IPS-20b (cell line): ENCODE measurements at regions not wholly inside any gene's neighbourhood (a gene's known extent, or its start where the extent isn't known, plus 50 kb on each side); places are given as distances from the start of the nearest gene placed in this dataset.

Experiments used
- H3K27ac ChIP-seq: one replicate; pipeline ENCODE4 v1.5.1; 2013; ENCODE audit warnings: low read length
- H3K27me3 ChIP-seq: 2 replicates; pipeline ENCODE4 v1.6.1; 2013; ENCODE audit warnings: mild to moderate bottlenecking, low read length, inconsistent platforms; ENCODE audit not compliant: insufficient read depth
- H3K36me3 ChIP-seq: 2 replicates; pipeline ENCODE4 v1.6.1; 2013; ENCODE audit warnings: low read depth, mild to moderate bottlenecking, inconsistent platforms, low read length, moderate library complexity; ENCODE audit not compliant: insufficient read depth
- H3K4me1 ChIP-seq: 2 replicates; pipeline ENCODE4 v1.6.1; 2013; ENCODE audit warnings: mild to moderate bottlenecking, control low read depth, inconsistent platforms, low read length, moderate library complexity; ENCODE audit not compliant: insufficient read depth
- H3K4me3 ChIP-seq: 2 replicates; pipeline ENCODE4 v1.5.1; 2013; ENCODE audit warnings: mild to moderate bottlenecking, low read length, inconsistent platforms
- H3K9ac ChIP-seq: 2 replicates; pipeline ENCODE4 v1.6.1; 2013; ENCODE audit warnings: low read depth, mild to moderate bottlenecking, inconsistent platforms, low read length, moderate library complexity
- H3K9me3 ChIP-seq: 2 replicates; pipeline ENCODE4 v1.6.1; 2013; ENCODE audit warnings: mild to moderate bottlenecking, low read depth, low read length, inconsistent platforms; ENCODE audit not compliant: insufficient read depth

DNA sequence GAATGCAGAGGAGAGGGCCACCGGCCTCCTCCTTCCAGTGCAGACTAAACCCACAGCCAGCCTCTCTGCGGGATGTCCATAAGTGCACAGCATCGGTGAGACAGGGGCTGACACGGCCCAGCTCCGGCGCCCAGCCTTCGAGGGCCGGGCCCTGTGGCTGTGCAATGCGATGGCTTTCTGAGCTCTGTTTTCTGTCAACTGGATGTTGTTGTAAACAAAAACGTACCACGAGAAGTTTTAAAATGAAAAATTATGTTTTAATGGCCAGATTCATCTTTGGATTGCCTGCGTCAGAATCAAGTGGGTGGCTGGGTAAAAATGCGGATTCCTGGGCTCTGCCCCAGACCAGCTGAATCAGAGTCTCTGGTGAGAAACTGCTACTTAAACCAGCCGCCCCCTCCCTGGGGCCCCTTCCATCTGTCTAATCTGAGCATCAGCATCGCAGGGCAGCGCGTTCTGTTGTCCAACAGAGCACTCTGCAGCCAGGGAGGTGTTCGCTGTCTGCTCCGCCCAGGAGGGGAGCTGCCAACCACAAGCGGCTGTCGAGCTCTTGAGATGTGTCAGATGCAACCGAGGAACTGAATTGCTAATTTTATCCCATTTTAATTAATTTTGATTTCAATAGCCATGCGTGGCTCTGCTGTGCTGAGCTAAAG is 133.4 kb downstream of the RFLNA start:
- H3K4me1 ChIP-seq = no peaks in the 10 kb centered on the region; the same call in 1 of the 2 replicates
- H3K9ac ChIP-seq = no peak overlapping the region
- H3K27ac ChIP-seq = no peak overlapping the region
- H3K27me3 ChIP-seq = no peaks in the 10 kb centered on the region
- peaks cover 62% of the 10 kb centered on the region for H3K36me3 ChIP-seq
- H3K4me3 ChIP-seq = no peak overlapping the region
- H3K9me3 ChIP-seq = no peaks in the 10 kb centered on the region

DNA sequence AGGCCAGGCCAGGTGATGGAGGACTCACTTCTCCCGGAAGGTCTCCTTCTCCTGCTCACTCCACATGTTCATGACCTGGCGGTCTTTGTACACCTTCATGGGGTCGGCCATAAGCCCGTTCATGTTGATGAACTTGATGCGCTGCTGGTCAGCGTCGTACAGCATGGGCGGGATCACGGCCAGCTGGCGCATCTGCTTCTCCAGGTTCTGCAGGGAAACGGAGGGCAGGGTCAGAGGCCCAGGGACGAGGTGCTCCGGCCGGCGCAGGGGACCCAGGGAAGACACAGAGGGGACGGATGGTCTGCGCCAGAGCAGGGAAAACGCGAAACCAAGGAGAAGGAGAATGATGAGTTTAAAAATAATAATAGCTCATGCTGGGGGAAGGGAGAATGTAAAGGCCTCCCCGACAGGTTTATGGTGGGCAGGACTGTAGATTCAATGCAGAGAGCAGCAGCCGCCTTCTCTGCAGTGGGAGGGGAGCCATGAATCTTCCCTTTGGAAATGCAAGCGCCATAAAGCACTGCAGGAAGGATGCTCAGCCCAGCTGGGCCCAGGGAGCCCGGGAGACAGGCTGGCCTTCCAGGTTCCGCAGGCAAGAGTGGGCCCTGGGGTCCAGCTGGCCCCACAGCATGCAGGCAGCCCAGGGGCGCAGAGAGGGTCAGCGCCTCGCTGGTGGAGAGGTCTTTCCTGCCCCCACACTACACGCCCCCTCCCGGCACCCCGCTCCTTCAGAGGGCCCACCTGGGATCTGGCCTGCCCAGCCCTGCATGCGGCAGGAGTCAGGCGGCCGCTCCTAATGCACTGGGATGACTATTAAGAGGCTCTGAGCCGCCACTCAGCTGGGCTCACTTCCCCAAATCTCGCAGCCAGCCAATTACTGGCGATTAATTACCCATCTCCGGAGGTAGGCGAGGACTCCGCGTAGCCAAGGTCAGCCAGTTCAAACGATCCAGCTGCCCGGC is 132.0 kb downstream of the RFLNA start:
- peaks cover 55% of the 10 kb centered on the region for H3K36me3 ChIP-seq
- H3K4me3 ChIP-seq = no peak overlapping the region
- no peaks in the 10 kb centered on the region for H3K9me3 ChIP-seq
- H3K27me3 ChIP-seq = no peaks in the 10 kb centered on the region
- no peak overlapping the region for H3K9ac ChIP-seq
- no peaks in the 10 kb centered on the region for H3K4me1 ChIP-seq
- no peak overlapping the region for H3K27ac ChIP-seq

DNA sequence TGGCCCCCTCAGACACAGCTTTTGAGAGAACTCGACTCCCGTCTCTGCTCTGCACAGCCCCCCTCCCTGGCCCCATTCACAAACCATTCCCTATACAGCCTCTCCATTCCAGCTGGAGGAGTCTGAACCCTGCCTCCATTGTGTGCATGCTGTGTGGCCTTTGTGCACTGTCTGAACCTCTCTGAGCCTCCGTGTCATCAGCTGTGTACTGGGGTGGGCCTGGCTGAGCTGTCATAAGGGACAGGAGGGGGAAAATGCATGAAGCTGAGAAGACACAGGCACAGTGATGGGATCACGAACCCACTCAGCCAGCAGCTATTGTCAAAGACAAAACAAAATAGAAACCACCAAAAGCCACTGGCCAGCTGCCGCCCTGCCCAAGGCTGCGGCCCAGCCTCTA is 130.8 kb downstream of the RFLNA start:
- Histone ChIP-seq H3K4me3 (no peak overlapping the region), H3K36me3 (peaks cover 62% of the 10 kb centered on the region), H3K9ac (no peak overlapping the region), H3K27ac (no peak overlapping the region), H3K9me3 (no peaks in the 10 kb centered on the region), H3K4me1 (no peaks in the 10 kb centered on the region), H3K27me3 (no peaks in the 10 kb centered on the region)

DNA sequence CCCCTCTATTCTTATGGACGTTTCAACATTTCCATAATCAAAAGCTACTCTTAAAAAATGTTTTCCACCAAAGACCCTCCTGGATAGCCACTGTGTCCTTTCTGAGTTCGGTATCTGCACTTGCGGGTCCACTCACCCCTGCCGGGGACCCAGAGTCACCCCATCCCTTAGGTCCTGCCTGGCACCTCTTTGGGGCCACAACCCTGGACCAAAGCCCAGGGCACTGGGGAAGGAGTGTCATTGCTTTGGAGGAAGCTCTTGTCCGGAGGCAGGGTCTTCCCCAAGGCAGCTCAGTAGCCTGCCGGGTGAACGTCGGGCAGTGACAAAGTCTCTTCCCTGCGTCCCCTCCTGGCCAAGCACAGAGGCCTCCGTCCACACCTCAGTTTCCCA is 129.6 kb downstream of the RFLNA start:
- no peak overlapping the region for H3K9ac ChIP-seq
- H3K27ac ChIP-seq = no peak overlapping the region
- H3K27me3 ChIP-seq = no peaks in the 10 kb centered on the region
- H3K4me3 ChIP-seq = no peak overlapping the region
- H3K4me1 ChIP-seq = no peaks in the 10 kb centered on the region
- peaks cover 64% of the 10 kb centered on the region for H3K36me3 ChIP-seq
- no peaks in the 10 kb centered on the region for H3K9me3 ChIP-seq

DNA sequence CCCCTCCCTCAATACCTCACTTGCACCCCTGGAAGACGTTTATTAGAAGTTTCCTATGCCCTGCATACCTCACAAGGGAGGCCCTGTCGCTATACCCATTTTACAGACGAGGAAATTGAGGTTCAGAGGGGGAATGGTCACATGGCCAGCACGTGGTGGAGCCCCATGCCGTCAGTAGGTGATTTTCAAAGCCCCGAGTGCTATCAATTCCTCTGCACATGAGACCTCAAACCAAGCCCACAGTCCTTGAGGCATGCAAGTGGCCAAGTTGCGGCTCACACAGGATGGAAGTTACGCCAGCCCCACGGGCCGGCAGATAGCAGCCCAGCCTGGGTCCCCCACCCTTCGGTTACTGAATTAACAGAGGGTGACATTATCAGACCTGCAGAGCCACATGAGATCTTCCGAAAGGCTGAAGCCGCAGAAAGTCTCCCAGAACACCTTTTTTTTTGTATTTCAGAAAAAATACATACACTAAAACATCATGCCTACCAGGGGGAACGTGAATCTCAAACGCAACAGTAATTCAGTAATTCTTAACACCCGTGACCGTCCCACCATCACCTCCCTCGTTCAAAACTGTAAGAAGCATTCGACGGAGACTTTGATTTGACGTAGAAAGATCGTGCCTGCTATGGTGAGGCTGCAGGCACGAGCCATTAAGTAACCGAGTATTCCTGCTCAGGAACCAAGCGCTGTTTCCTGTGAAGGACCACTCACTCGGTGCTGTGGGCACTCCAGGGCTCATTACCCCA is 129.0 kb downstream of the RFLNA start:
- H3K4me3 ChIP-seq = no peak overlapping the region
- H3K9me3 ChIP-seq = no peaks in the 10 kb centered on the region
- no peaks in the 10 kb centered on the region for H3K27me3 ChIP-seq
- H3K9ac ChIP-seq = no peak overlapping the region
- H3K4me1 ChIP-seq = no peaks in the 10 kb centered on the region
- peaks cover 64% of the 10 kb centered on the region for H3K36me3 ChIP-seq
- no peak overlapping the region for H3K27ac ChIP-seq

DNA sequence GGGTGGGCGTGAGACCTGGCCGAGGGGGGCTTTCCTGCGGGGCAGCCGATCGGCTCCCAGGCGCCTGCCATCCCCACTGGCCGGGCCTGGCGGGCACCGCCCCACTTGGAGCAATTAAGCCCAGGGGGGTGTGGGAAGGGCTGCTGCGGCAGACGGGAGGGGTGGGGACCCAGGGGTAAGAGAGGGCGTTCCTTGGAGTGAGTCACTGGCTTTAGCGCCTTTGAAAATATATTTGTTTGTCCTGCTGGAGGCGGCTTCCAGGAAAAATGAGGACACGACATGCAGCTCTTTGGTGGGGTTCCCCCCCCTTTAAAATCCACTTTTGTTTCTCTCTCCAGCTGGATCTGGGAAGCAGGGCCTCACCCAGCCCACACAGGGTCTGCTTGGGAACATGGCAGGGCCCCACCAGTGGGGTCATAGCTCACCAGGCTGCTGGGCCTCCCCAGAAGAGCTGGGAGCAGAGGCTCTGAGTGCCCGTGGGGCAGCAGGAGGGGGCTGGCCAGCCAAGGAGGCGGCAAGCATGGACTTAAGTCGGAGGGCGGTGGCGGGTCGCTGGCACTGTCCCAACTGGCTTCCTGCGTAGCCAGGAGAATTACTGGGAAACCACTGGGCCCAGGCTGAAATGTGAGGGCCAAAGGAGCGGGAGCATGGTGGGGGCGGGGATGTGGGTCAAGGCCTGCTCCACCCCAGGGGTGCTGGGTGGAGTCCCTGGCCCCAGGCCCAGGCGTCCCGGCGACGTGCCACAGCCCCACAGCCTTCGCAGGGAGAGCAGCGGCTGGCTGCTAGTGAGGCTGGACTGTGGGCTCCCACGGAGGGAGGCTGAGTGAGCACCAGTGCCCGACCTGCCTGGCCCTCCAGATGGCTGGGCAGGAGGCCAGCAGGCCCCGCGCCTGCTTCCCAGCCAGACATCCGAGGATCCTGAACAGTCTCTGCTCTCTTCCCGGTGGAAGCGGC is 128.0 kb downstream of the RFLNA start:
- Histone ChIP-seq H3K4me3 (no peak overlapping the region), H3K4me1 (no peaks in the 10 kb centered on the region), H3K36me3 (peaks cover 65% of the 10 kb centered on the region), H3K27ac (no peak overlapping the region), H3K9me3 (no peaks in the 10 kb centered on the region), H3K27me3 (no peaks in the 10 kb centered on the region), H3K9ac (no peak overlapping the region; the same call in 1 of the 2 replicates)

DNA sequence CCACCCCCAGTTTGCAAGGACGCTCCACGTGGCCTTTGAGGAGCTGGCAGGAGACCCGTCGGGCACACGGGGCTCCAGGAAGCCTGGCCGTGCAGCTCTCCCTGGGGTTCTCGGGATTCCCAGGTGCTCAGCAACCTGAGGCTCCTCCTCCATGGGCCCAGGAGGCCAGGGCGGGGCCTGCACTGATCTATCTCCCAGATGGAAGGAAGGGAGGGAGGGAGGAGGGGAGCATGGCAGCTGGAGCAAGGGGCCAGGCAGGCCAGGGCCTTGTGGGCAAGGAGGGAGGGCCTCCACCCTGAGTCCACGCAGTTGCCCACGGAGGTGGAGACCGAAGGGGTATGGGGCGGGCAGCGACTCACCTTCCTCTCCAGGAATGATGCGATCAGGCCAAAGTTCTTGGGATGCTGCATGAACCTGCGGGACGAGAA is 127.3 kb downstream of the RFLNA start:
- Histone ChIP-seq H3K9ac (no peak overlapping the region), H3K36me3 (peaks cover 72% of the 10 kb centered on the region), H3K27me3 (no peaks in the 10 kb centered on the region), H3K4me3 (no peak overlapping the region), H3K9me3 (no peaks in the 10 kb centered on the region), H3K4me1 (no peaks in the 10 kb centered on the region), H3K27ac (no peak overlapping the region)

DNA sequence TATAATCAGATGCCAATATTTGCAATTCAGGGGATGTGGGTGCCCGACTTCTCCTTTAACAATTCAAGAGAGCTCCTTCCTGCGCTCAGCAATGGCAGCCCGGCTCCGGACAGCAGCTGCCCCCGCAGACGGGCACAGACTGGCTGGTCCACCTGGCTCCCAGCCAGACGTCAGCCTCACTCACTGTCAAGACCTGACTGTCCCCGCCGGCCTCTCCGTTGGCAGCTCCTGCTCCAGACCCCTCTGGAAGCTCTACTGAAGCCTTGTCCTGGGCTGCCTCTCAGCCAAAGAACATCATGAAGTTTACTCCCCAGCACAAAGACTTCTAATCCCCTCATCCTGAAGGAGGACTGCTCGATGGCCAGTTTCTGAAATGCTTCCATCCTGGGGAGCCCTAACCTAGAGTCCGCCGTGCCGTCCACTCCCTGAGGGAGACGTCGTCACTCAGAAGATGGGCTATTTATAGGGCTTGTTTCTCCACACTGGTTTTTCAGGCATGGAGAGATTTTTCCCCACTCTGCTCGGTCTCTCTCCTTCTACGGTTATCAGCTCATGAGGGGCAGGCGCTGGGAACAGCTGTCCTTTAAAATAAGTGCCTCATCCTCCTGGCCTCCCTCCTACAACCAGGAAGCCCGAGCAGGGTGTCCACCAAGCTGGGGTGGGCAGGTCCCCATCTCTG is 126.2 kb downstream of the RFLNA start:
- peaks cover 69% of the 10 kb centered on the region for H3K36me3 ChIP-seq
- no peaks in the 10 kb centered on the region for H3K9me3 ChIP-seq
- H3K4me1 ChIP-seq = no peaks in the 10 kb centered on the region
- H3K4me3 ChIP-seq = no peak overlapping the region
- H3K9ac ChIP-seq = no peak overlapping the region
- no peaks in the 10 kb centered on the region for H3K27me3 ChIP-seq
- no peak overlapping the region for H3K27ac ChIP-seq

DNA sequence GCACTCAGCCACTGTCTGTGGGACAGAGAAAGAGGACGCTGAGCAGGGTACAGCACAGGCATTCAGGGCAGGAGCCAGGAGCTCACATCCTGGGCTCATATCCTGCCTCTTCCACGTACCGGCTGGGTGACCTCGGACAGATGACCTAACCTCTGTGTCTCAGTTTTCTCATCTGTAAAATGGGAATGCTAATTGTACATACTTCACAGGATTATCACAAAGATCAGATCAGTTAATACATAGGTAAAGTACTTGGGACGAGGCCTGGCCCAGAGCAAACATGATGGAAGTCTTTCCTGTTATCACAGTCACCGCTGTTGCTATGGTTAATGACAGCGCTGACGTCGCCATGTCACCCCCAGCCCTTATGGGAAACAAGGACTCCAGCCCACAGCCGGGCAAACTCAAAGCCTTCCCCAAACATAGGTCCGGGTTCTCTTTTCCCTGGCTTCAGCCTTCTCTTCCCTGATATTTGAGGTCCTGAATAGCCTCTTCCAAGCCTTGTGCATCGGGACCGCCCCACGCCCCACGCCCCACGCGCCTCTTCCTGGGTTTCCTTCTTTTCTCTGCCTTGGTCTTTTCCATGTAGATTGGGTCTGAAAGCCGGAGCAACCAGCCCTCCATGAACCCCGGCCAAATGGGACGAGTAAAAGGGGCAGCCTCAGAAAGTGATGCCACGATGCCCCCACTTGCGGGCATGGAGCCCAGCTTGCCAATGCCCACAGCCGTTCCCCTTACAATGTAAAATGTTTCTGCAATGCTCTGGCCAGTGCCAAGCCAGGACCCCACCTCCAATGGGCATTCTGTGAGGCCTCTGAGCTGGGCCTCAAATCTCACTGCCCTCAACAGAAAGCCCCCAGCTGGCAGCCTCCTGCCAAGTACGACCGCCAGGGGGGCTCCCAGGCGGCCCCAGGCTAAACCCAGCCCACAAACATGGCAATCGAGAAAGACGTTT is 125.4 kb downstream of the RFLNA start:
- Histone ChIP-seq H3K4me3 (no peak overlapping the region), H3K27ac (no peak overlapping the region), H3K9ac (no peak overlapping the region), H3K9me3 (no peaks in the 10 kb centered on the region), H3K27me3 (no peaks in the 10 kb centered on the region), H3K36me3 (peaks cover 60% of the 10 kb centered on the region), H3K4me1 (no peaks in the 10 kb centered on the region)
